AG09309 (cell line): ENCODE measurements at regions not wholly inside any gene's neighbourhood (a gene's known extent, or its start where the extent isn't known, plus 50 kb on each side); places are given as distances from the start of the nearest gene placed in this dataset.

Experiments used
- DNase-seq: peaks from one replicate; pipeline ENCODE4 v3.0.0-alpha.2; 2010; ENCODE audit warnings: low read depth
- H3K4me3 ChIP-seq: 2 replicates; pipeline ENCODE4 v1.5.1; 2011; ENCODE audit warnings: mild to moderate bottlenecking, low read depth, low read length, moderate library complexity; ENCODE audit not compliant: control insufficient read depth
- TF ChIP-seq, protein P1 (sequence below): IDR thresholded peaks from 2 replicates; pipeline ENCODE4 v1.5.1; 2011; ENCODE audit warnings: mild to moderate bottlenecking, low read depth, low read length, inconsistent platforms; ENCODE audit not compliant: insufficient read depth, control insufficient read depth; ENCODE audit errors: missing control alignments

DNA sequence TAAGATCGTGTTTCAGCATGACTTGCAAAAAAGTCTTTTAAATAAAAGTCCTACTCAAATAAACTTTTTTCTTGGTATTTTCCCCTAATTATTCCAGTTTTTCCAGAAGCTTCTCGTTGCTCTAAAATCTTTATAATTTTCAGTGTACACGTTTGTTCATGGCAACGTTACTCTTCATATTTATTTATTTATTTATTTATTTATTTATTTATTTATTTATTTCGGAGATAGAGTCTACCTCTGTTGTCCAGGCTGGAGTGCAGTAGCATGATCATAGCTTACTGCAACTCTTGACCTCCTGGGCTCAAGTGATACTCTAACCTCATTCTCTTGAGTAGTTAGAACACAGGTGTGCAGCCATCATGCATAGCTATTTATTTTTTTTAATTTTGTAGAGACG is 438.3 kb upstream of the MDGA2 start:
- TF ChIP-seq, protein P1, sequence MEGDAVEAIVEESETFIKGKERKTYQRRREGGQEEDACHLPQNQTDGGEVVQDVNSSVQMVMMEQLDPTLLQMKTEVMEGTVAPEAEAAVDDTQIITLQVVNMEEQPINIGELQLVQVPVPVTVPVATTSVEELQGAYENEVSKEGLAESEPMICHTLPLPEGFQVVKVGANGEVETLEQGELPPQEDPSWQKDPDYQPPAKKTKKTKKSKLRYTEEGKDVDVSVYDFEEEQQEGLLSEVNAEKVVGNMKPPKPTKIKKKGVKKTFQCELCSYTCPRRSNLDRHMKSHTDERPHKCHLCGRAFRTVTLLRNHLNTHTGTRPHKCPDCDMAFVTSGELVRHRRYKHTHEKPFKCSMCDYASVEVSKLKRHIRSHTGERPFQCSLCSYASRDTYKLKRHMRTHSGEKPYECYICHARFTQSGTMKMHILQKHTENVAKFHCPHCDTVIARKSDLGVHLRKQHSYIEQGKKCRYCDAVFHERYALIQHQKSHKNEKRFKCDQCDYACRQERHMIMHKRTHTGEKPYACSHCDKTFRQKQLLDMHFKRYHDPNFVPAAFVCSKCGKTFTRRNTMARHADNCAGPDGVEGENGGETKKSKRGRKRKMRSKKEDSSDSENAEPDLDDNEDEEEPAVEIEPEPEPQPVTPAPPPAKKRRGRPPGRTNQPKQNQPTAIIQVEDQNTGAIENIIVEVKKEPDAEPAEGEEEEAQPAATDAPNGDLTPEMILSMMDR, result no peak
- no peak overlapping the region for H3K4me3 ChIP-seq
- DNase-seq, result no peak

DNA sequence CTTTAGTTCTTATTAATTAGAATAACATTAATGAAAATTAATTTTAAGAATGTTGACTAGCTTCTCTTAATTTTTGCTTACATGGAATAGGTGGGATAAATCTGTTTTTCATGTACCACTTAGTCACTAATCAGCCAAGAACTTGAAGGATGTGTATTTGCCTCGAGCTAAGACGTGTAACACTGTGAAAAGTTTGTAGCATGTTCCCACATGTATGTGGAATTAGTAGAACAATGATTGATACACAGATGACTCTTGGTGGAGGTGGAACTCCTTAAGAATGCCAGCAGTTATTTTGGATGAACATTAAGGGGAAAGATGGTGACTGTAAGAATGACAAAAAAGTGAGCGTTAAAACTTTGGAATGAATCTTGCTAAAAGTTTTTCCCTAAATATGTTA is 435.7 kb upstream of the MDGA2 start:
- TF ChIP-seq, protein P1, result no peak
- no peak overlapping the region for H3K4me3 ChIP-seq
- no peak for DNase-seq

DNA sequence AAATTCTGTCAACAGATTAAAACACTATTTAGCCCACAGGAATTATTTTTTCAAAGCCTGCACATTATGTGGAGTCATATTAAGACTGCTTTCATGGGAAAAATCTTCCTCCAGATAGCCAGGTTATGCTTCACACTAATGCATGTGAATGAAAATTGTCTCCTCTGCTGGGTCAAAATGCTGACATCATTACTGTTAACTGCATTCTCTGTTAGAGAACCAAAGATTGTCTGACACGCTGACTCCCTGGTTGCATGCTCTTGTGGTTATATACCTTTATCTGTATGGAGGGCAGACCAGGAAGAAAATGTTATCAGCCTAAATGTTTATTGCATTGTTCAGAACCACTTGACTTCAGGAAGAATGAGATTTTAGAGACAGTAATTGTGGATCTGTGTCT is 432.2 kb upstream of the MDGA2 start:
- TF ChIP-seq, protein P1, result no peak
- no peak overlapping the region for H3K4me3 ChIP-seq
- no peak for DNase-seq

DNA sequence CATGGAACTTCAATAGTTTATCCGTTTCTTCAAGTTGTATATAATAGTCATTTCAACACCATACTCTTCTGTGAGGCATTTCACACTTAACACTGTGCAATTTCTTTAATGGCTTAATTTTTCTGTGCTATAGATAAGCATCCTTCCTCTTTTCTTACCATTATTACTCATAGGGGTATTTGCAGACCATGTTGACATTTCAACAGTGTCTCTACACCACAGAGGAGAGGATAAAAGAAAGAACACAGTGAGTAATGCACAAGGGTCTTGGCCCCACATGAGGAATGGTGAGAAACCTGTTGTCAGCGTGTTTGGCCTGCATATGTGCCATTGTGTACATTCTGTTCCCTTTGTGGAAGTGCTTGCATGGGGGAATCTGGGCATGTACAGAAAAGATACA is 421.5 kb upstream of the MDGA2 start:
- H3K4me3 ChIP-seq, result no peak overlapping the region
- TF ChIP-seq, protein P1, result no peak
- no peak for DNase-seq

DNA sequence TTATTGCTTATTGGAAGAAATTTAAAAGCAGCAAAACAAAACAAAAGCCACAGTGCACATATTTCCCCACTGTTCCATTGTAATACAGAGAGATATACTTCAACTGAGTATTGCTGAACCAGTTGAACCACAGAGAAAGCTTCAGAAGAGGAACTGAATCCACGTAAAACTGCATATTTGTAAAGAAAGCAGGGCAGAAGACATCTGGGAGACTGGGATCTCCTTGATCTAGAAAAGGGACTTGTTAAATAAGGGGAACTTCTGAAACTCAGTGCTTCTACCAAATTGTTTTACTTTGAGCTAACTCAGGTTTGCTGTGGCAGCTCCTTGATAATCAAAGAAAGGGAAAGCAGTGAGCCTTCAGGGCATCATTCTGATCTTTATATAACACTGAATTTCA is 411.1 kb upstream of the MDGA2 start:
- no peak for DNase-seq

DNA sequence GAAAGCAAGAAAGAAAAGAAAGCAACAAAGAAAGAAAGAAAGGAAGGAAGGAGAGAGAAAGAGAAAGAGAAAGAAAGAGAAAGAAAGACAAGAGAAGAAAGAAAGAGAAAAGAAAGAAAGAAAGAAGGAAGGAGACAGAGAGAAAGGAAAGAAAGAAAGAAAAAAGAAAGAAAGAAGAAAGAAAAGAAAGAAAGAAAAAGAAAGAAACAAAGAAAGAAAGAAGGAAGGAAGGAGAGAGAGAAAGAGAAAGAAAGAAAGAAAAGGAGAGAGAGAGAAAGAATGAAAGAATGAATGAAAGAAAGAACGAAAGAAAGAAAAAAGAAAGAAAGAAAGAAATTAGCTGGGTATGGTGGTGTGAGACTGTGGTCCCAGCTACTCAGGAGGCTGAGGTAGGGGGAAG is 400.1 kb upstream of the MDGA2 start:
- no peak overlapping the region for H3K4me3 ChIP-seq
- TF ChIP-seq, protein P1, result no peak
- DNase-seq, result no peak

More for the DNA sequence above, 411.1 kb upstream of the MDGA2 start:
- TF ChIP-seq, protein P1, result no peak
- H3K4me3 ChIP-seq, result no peak overlapping the region

DNA sequence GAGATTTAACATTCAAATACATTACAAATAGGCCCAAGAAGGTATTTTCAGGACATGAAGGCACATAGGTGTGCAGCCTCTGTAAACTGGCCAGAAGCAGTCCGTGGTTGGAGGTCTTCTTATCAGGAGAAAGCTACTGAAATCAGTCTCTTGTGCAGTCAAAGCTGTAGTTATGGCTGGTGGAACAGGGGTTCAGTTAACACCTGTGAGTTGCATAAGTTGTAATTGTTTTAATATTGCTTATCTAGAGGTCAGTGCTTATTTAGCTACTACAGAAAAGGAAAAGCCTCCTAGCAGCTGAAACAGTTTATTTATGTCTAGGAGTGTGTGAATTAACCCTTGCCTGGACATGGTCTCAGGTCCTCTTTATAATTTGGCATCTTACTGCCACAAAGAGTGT is 377.6 kb upstream of the MDGA2 start:
- H3K4me3 ChIP-seq, result no peak overlapping the region
- TF ChIP-seq, protein P1, result no peak
- no peak for DNase-seq
